ENCODE measurements at regions not wholly inside any gene's neighbourhood (a gene's known extent, or its start where the extent isn't known, plus 50 kb on each side); places are given as distances from the start of the nearest gene placed in this dataset.

GRCh38 chr21:25307489-25307888 is 299.8 kb downstream of the MRPL39 start:
- H3K27ac ChIP-seq, result no peak overlapping the region
- no peak for TF ChIP-seq CTCF (conservative IDR thresholded peaks at IDR 0.05)

GRCh38 chr21:25304611-25305010 is 302.7 kb downstream of the MRPL39 start:
- H3K27ac ChIP-seq, result no peak overlapping the region
- no peak for TF ChIP-seq CTCF (conservative IDR thresholded peaks at IDR 0.05)

- TF ChIP-seq CTCF (conservative IDR thresholded peaks at IDR 0.05), result no peak
- H3K27ac ChIP-seq, result no peak overlapping the region
Observed at GRCh38 chr21:25300632-25301031, 306.6 kb downstream of the MRPL39 start.

GRCh38 chr21:25298512-25299491 is 308.5 kb downstream of the MRPL39 start:
- H3K27ac ChIP-seq, result no peak overlapping the region
- TF ChIP-seq CTCF (conservative IDR thresholded peaks at IDR 0.05), result no peak

- TF ChIP-seq CTCF (conservative IDR thresholded peaks at IDR 0.05), result no peak
- no peak overlapping the region for H3K27ac ChIP-seq
Observed at GRCh38 chr21:25297117-25297516, 310.2 kb downstream of the MRPL39 start.

GRCh38 chr21:25296252-25296651 is 311.0 kb downstream of the MRPL39 start:
- H3K27ac ChIP-seq, result no peak overlapping the region
- no peak for TF ChIP-seq CTCF (conservative IDR thresholded peaks at IDR 0.05)

- TF ChIP-seq CTCF (conservative IDR thresholded peaks at IDR 0.05), result no peak
- H3K27ac ChIP-seq, result no peak overlapping the region
Observed at GRCh38 chr21:25292396-25292795, 314.9 kb downstream of the MRPL39 start.

All from VCaP (cell line).